ENCODE measurements at regions not wholly inside any gene's neighbourhood (a gene's known extent, or its start where the extent isn't known, plus 50 kb on each side); places are given as distances from the start of the nearest gene placed in this dataset.

GRCh38 chr2:116716444-116716843 is 1098.0 kb upstream of the DDX18 start:
- no TSS peak for BruUV-seq (replicated peaks)
- DNase-seq (ENCODE audit: low spot score): no peak
- Histone ChIP-seq H3K4me1 (ENCODE audit: insufficient read depth, low read length, poor library complexity, severe bottlenecking) (no peaks in the 10 kb centered on the region), H3K27ac (ENCODE audit: low read depth, low read length, poor library complexity, severe bottlenecking) (no peak overlapping the region), H3K9me3 (ENCODE audit: low read length) (no peaks in the 10 kb centered on the region), H3K9me2 (ENCODE audit: insufficient read depth, low read length) (no peaks in the 10 kb centered on the region), H2AFZ (ENCODE audit: low read length) (no peak overlapping the region), H3K4me2 (ENCODE audit: low read length) (no peak overlapping the region), H3K79me2 (ENCODE audit: insufficient read depth, low read depth, low read length) (no peaks in the 10 kb centered on the region), H3K36me3 (ENCODE audit: insufficient read depth, low read length) (no peaks in the 10 kb centered on the region), H4K20me1 (ENCODE audit: insufficient read depth, low read length) (no peaks in the 10 kb centered on the region), H3K4me3 (ENCODE audit: low read depth, low read length, poor library complexity, severe bottlenecking) (no peak overlapping the region)
- intact Hi-C loops (cut with micrococcal nuclease; ENCODE audit: unreplicated experiment): no loop called here
- CTCF ChIA-PET (ENCODE audit: unreplicated experiment): no interaction called here
- POLR2A ChIA-PET: no interaction called here
- no peak for TF ChIP-seq EZH2phosphoT487 (IDR thresholded peaks at IDR 0.05; ENCODE audit: borderline replicate concordance, low read depth, low read length)

- H3K9me2 ChIP-seq (ENCODE audit: insufficient read depth, low read length): no peaks in the 10 kb centered on the region
- DNase-seq (ENCODE audit: low spot score): no peak
- no peaks in the 10 kb centered on the region for H3K9me3 ChIP-seq (ENCODE audit: low read length)
- no peak overlapping the region for H2AFZ ChIP-seq (ENCODE audit: low read length)
- TF ChIP-seq CTCF (conservative IDR thresholded peaks at IDR 0.05; ENCODE audit: low read length): no peak
- no peak for TF ChIP-seq EZH2phosphoT487 (IDR thresholded peaks at IDR 0.05; ENCODE audit: borderline replicate concordance, low read depth, low read length)
- no peak overlapping the region for H3K27ac ChIP-seq (ENCODE audit: low read depth, low read length, poor library complexity, severe bottlenecking)
- no peaks in the 10 kb centered on the region for H3K79me2 ChIP-seq (ENCODE audit: insufficient read depth, low read depth, low read length)
- BruUV-seq (replicated peaks): no TSS peak
- intact Hi-C loops (cut with micrococcal nuclease; ENCODE audit: unreplicated experiment): no loop called here
- H3K4me1 ChIP-seq (ENCODE audit: insufficient read depth, low read length, poor library complexity, severe bottlenecking): no peaks in the 10 kb centered on the region
- H3K4me3 ChIP-seq (ENCODE audit: low read depth, low read length, poor library complexity, severe bottlenecking): no peak overlapping the region
- no peaks in the 10 kb centered on the region for H4K20me1 ChIP-seq (ENCODE audit: insufficient read depth, low read length)
- CTCF ChIA-PET (ENCODE audit: unreplicated experiment): no interaction called here
- H3K4me2 ChIP-seq (ENCODE audit: low read length): no peak overlapping the region
- POLR2A ChIA-PET: no interaction called here
- no peaks in the 10 kb centered on the region for H3K36me3 ChIP-seq (ENCODE audit: insufficient read depth, low read length)
Observed at GRCh38 chr2:116717832-116718231, 1096.7 kb upstream of the DDX18 start.

- Histone ChIP-seq H3K4me3 (ENCODE audit: low read depth, low read length, poor library complexity, severe bottlenecking) (no peak overlapping the region), H3K79me2 (ENCODE audit: insufficient read depth, low read depth, low read length) (no peaks in the 10 kb centered on the region), H3K4me1 (ENCODE audit: insufficient read depth, low read length, poor library complexity, severe bottlenecking) (no peaks in the 10 kb centered on the region), H3K27ac (ENCODE audit: low read depth, low read length, poor library complexity, severe bottlenecking) (no peak overlapping the region), H4K20me1 (ENCODE audit: insufficient read depth, low read length) (no peaks in the 10 kb centered on the region), H3K36me3 (ENCODE audit: insufficient read depth, low read length) (no peaks in the 10 kb centered on the region), H3K4me2 (ENCODE audit: low read length) (no peak overlapping the region), H3K9me3 (ENCODE audit: low read length) (no peaks in the 10 kb centered on the region), H2AFZ (ENCODE audit: low read length) (no peak overlapping the region), H3K9me2 (ENCODE audit: insufficient read depth, low read length) (no peaks in the 10 kb centered on the region)
- TF ChIP-seq EZH2phosphoT487 (IDR thresholded peaks at IDR 0.05; ENCODE audit: borderline replicate concordance, low read depth, low read length) (no peak), CTCF (conservative IDR thresholded peaks at IDR 0.05; ENCODE audit: low read length) (no peak)
- POLR2A ChIA-PET: no interaction called here
- no peak for DNase-seq (ENCODE audit: low spot score)
- CTCF ChIA-PET (ENCODE audit: unreplicated experiment): no interaction called here
- BruUV-seq (replicated peaks): no TSS peak
- intact Hi-C loops (cut with micrococcal nuclease; ENCODE audit: unreplicated experiment): no loop called here
Observed at GRCh38 chr2:116718451-116718850, 1096.0 kb upstream of the DDX18 start.
